ENCODE measurements at regions not wholly inside any gene's neighbourhood (a gene's known extent, or its start where the extent isn't known, plus 50 kb on each side); places are given as distances from the start of the nearest gene placed in this dataset.

GRCh38 chr1:239823852-239824251, 267.8 kb upstream of the FMN2 start:
- no peak for DNase-seq (ENCODE audit: low spot score)

GRCh38 chr1:239826211-239826610, 265.5 kb upstream of the FMN2 start:
- DNase-seq (ENCODE audit: low spot score), result no peak

GRCh38 chr1:239826736-239827135, 264.9 kb upstream of the FMN2 start:
- no peak for DNase-seq (ENCODE audit: low spot score)

GRCh38 chr1:239829535-239829934, 262.1 kb upstream of the FMN2 start:
- no peak for DNase-seq (ENCODE audit: low spot score)

GRCh38 chr1:239831577-239832355, 259.9 kb upstream of the FMN2 start:
- DNase-seq (ENCODE audit: low spot score), result no peak

GRCh38 chr1:239833723-239834122, 258.0 kb upstream of the FMN2 start:
- no peak for DNase-seq (ENCODE audit: low spot score)

- no peak for DNase-seq (ENCODE audit: low spot score)
These were observed 255.7 kb upstream of the FMN2 start for GRCh38 chr1:239835946-239836440.

GRCh38 chr1:239840336-239840735, 251.3 kb upstream of the FMN2 start:
- no peak for DNase-seq (ENCODE audit: low spot score)

GRCh38 chr1:239840790-239841189, 250.9 kb upstream of the FMN2 start:
- no peak for DNase-seq (ENCODE audit: low spot score)

- DNase-seq (ENCODE audit: low spot score), result no peak
These were observed 250.1 kb upstream of the FMN2 start for GRCh38 chr1:239841631-239842030.

- DNase-seq (ENCODE audit: low spot score), result no peak
These were observed 248.1 kb upstream of the FMN2 start for GRCh38 chr1:239843541-239843940.

GRCh38 chr1:239844833-239845232, 246.8 kb upstream of the FMN2 start:
- no peak for DNase-seq (ENCODE audit: low spot score)

GRCh38 chr1:239854922-239855321, 236.8 kb upstream of the FMN2 start:
- DNase-seq (ENCODE audit: low spot score), result no peak

- DNase-seq (ENCODE audit: low spot score), result no peak
These were observed 235.6 kb upstream of the FMN2 start for GRCh38 chr1:239856067-239856466.

- DNase-seq (ENCODE audit: low spot score), result no peak
These were observed 234.8 kb upstream of the FMN2 start for GRCh38 chr1:239856924-239857323.

GRCh38 chr1:239858057-239858456, 233.6 kb upstream of the FMN2 start:
- DNase-seq (ENCODE audit: low spot score), result no peak

GRCh38 chr1:239858529-239858928, 233.2 kb upstream of the FMN2 start:
- no peak for DNase-seq (ENCODE audit: low spot score)

- DNase-seq (ENCODE audit: low spot score), result no peak
These were observed 229.7 kb upstream of the FMN2 start for GRCh38 chr1:239861985-239862384.

- no peak for DNase-seq (ENCODE audit: low spot score)
These were observed 223.4 kb upstream of the FMN2 start for GRCh38 chr1:239868058-239868832.

GRCh38 chr1:239870194-239870593, 221.5 kb upstream of the FMN2 start:
- no peak for DNase-seq (ENCODE audit: low spot score)

- DNase-seq (ENCODE audit: low spot score), result no peak
These were observed 219.1 kb upstream of the FMN2 start for GRCh38 chr1:239872626-239873025.

GRCh38 chr1:239874831-239875230, 216.9 kb upstream of the FMN2 start:
- no peak for DNase-seq (ENCODE audit: low spot score)
